Glutamatergic neuron (in vitro differentiated cells): ENCODE measurements at regions not wholly inside any gene's neighbourhood (a gene's known extent, or its start where the extent isn't known, plus 50 kb on each side); places are given as distances from the start of the nearest gene placed in this dataset.

Experiments
- DNase-seq: peaks from one replicate; pipeline ENCODE4 v3.0.0; 2022
- H3K27ac Mint-ChIP-seq: one replicate; pipeline ENCODE4 v1.8.0; 2020; ENCODE audit warnings: mild to moderate bottlenecking, mixed read lengths, inconsistent platforms; ENCODE audit not compliant: unreplicated experiment
- H3K27me3 Mint-ChIP-seq: one replicate; pipeline ENCODE4 v1.8.0; 2020; ENCODE audit warnings: mild to moderate bottlenecking, moderate library complexity, mixed read lengths, inconsistent platforms; ENCODE audit not compliant: unreplicated experiment
- H3K36me3 Mint-ChIP-seq: one replicate; pipeline ENCODE4 v1.8.0; 2020; ENCODE audit warnings: mild to moderate bottlenecking, mixed read lengths, inconsistent platforms; ENCODE audit not compliant: unreplicated experiment
- H3K4me1 Mint-ChIP-seq: one replicate; pipeline ENCODE4 v1.8.0; 2020; ENCODE audit warnings: mild to moderate bottlenecking, low read depth, mixed read lengths, inconsistent platforms; ENCODE audit not compliant: unreplicated experiment
- H3K4me3 Mint-ChIP-seq: one replicate; pipeline ENCODE4 v1.8.0; 2020; ENCODE audit warnings: mild to moderate bottlenecking, mixed read lengths, inconsistent platforms; ENCODE audit not compliant: unreplicated experiment
- H3K9me3 Mint-ChIP-seq: one replicate; pipeline ENCODE4 v1.8.0; 2020; ENCODE audit warnings: mild to moderate bottlenecking, moderate library complexity, mixed read lengths, inconsistent platforms; ENCODE audit not compliant: unreplicated experiment
- CTCF ChIP-seq: fragments of 200-600 bp; sonication (generic); IDR thresholded peaks from one replicate; pipeline ENCODE4 v1.5.0; 2021; ENCODE audit not compliant: partially characterized antibody, unreplicated experiment

GRCh38 chr9:11204521-11204920 lies 591.7 kb upstream of the PTPRD start:
- Mint-ChIP-seq H3K27ac (no peak overlapping the region), H3K27me3 (no peaks in the 10 kb centered on the region), H3K4me1 (peaks cover 8% of the 10 kb centered on the region), H3K36me3 (no peaks in the 10 kb centered on the region), H3K9me3 (no peaks in the 10 kb centered on the region), H3K4me3 (no peak overlapping the region)
- no peak for TF ChIP-seq CTCF
- no peak for DNase-seq

GRCh38 chr9:11206925-11207324 lies 594.1 kb upstream of the PTPRD start:
- Mint-ChIP-seq H3K4me3 (no peak overlapping the region), H3K27me3 (no peaks in the 10 kb centered on the region), H3K4me1 (no peaks in the 10 kb centered on the region), H3K9me3 (no peaks in the 10 kb centered on the region), H3K36me3 (no peaks in the 10 kb centered on the region), H3K27ac (no peak overlapping the region)
- no peak for DNase-seq
- TF ChIP-seq CTCF, result no peak

GRCh38 chr9:11233696-11234095 lies 620.9 kb upstream of the PTPRD start:
- H3K9me3 Mint-ChIP-seq, result no peaks in the 10 kb centered on the region
- H3K27ac Mint-ChIP-seq, result no peak overlapping the region
- H3K27me3 Mint-ChIP-seq, result no peaks in the 10 kb centered on the region
- H3K4me3 Mint-ChIP-seq, result no peak overlapping the region
- DNase-seq, result no peak
- H3K36me3 Mint-ChIP-seq, result peaks cover 4% of the 10 kb centered on the region
- no peak for TF ChIP-seq CTCF
- no peaks in the 10 kb centered on the region for H3K4me1 Mint-ChIP-seq

- no peak for DNase-seq
- Mint-ChIP-seq H3K27me3 (no peaks in the 10 kb centered on the region), H3K36me3 (peaks cover 4% of the 10 kb centered on the region), H3K4me1 (no peaks in the 10 kb centered on the region), H3K4me3 (no peak overlapping the region), H3K9me3 (no peaks in the 10 kb centered on the region), H3K27ac (no peak overlapping the region)
- TF ChIP-seq CTCF, result no peak
These were observed 622.3 kb upstream of the PTPRD start for GRCh38 chr9:11235061-11235460.

GRCh38 chr9:11241779-11242178 lies 629.0 kb upstream of the PTPRD start:
- H3K4me1 Mint-ChIP-seq, result no peaks in the 10 kb centered on the region
- no peaks in the 10 kb centered on the region for H3K9me3 Mint-ChIP-seq
- H3K27ac Mint-ChIP-seq, result no peak overlapping the region
- TF ChIP-seq CTCF, result no peak
- peaks cover 4% of the 10 kb centered on the region for H3K36me3 Mint-ChIP-seq
- DNase-seq, result no peak
- no peak overlapping the region for H3K4me3 Mint-ChIP-seq
- H3K27me3 Mint-ChIP-seq, result no peaks in the 10 kb centered on the region
